Hematopoietic multipotent progenitor cell treated with erythropoietin and hydrocortisone succinate and interleukin-3 and kit ligand, for 17 days (in vitro differentiated cells): ENCODE measurements at regions not wholly inside any gene's neighbourhood (a gene's known extent, or its start where the extent isn't known, plus 50 kb on each side); places are given as distances from the start of the nearest gene placed in this dataset.

Experiments used
- DNase-seq: peaks from one replicate; pipeline ENCODE4 v3.0.0-alpha.2; 2015; ENCODE audit warnings: low spot score

GRCh38 chr9:126126807-126127206 is 199.8 kb upstream of the MVB12B start:
- no peak for DNase-seq

GRCh38 chr9:126127591-126127990 is 199.0 kb upstream of the MVB12B start:
- no peak for DNase-seq

GRCh38 chr9:126128494-126129142 is 198.0 kb upstream of the MVB12B start:
- DNase-seq = no peak

- no peak for DNase-seq
Measured at GRCh38 chr9:126131066-126132010, 195.3 kb upstream of the MVB12B start.

GRCh38 chr9:126132746-126133145 is 193.9 kb upstream of the MVB12B start:
- DNase-seq = no peak

GRCh38 chr9:126144196-126144595 is 182.4 kb upstream of the MVB12B start:
- DNase-seq = no peak

- DNase-seq = no peak
Measured at GRCh38 chr9:126144603-126145456, 181.8 kb upstream of the MVB12B start.

- DNase-seq = no peak
Measured at GRCh38 chr9:126145887-126146253, 180.8 kb upstream of the MVB12B start.

- DNase-seq = no peak
Measured at GRCh38 chr9:126146254-126147145, 180.1 kb upstream of the MVB12B start.

- no peak for DNase-seq
Measured at GRCh38 chr9:126147186-126147935, 179.3 kb upstream of the MVB12B start.

- DNase-seq = no peak
Measured at GRCh38 chr9:126147936-126148870, 178.4 kb upstream of the MVB12B start.

- DNase-seq = no peak
Measured at GRCh38 chr9:126148994-126149393, 177.6 kb upstream of the MVB12B start.

GRCh38 chr9:126149661-126150060 is 177.0 kb upstream of the MVB12B start:
- DNase-seq = no peak

GRCh38 chr9:126150411-126151030 is 176.1 kb upstream of the MVB12B start:
- no peak for DNase-seq

- no peak for DNase-seq
Measured at GRCh38 chr9:126151031-126151685, 175.5 kb upstream of the MVB12B start.

- DNase-seq = no peak
Measured at GRCh38 chr9:126151686-126152134, 174.9 kb upstream of the MVB12B start.

- DNase-seq = no peak
Measured at GRCh38 chr9:126152622-126153362, 173.8 kb upstream of the MVB12B start.

GRCh38 chr9:126153382-126153781 is 173.2 kb upstream of the MVB12B start:
- DNase-seq = no peak
